ENCODE measurements at regions not wholly inside any gene's neighbourhood (a gene's known extent, or its start where the extent isn't known, plus 50 kb on each side); places are given as distances from the start of the nearest gene placed in this dataset.

DNA sequence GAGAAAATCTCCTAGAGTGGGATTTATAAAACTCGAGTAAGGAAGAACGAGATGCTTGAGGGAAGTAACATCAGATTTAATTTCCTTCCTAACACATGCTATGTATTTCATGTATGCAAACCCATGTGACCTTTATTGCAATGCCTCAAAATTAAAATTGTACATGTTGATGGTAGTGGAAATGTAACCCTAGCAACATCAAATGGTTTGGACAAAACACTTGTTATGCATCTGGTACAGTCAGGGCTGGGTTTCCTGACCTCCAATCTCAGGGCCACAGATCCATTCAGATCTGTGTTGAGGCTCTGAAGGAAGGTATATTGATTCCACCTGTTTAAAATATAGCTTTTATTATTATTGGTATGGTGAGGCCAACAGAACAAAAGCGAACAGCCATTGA lies 246.0 kb downstream of the WNT5A start:
- TF ChIP-seq CTCF (IDR thresholded peaks at IDR 0.05) (no peak), POLR2A (IDR thresholded peaks at IDR 0.05) (no peak)

Measured in body of pancreas (tissue), 4 donors.